GM21529 (cell line): ENCODE measurements at regions not wholly inside any gene's neighbourhood (a gene's known extent, or its start where the extent isn't known, plus 50 kb on each side); places are given as distances from the start of the nearest gene placed in this dataset.

ENCODE experiments used
- ATAC-seq: cut with Tn5 transposase; IDR thresholded peaks from one replicate; pipeline ENCODE4 v1.9.1; 2021; ENCODE audit not compliant: unreplicated experiment

GRCh38 chr1:239268007-239268406 is 118.4 kb upstream of the CHRM3 start:
- no peak for ATAC-seq

GRCh38 chr1:239263801-239264200 is 122.6 kb upstream of the CHRM3 start:
- no peak for ATAC-seq

DNA sequence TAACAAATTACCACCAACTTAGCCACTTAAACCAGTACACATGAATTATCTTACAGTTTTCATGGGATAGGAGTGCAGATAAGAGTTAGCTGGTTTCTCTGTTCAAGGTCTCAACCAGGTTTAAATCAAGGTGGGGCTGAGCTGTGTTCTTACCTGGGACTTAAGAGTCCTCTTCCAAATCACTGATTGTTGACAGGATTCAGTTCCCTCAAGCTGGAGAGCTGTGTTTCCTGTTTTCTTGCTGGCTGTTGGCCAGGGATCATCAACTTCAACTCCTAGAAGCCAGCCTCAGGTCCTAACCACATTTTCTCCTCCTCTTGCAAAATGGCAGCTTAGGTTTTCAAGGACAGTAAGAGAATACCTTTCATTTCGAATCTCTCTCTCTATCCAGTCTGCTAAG is 123.8 kb upstream of the CHRM3 start:
- no peak for ATAC-seq

GRCh38 chr1:239261521-239261920 is 124.8 kb upstream of the CHRM3 start:
- no peak for ATAC-seq

GRCh38 chr1:239260842-239261241 is 125.5 kb upstream of the CHRM3 start:
- ATAC-seq = no peak

GRCh38 chr1:239255628-239256160 is 130.7 kb upstream of the CHRM3 start:
- no peak for ATAC-seq

GRCh38 chr1:239254999-239255398 is 131.4 kb upstream of the CHRM3 start:
- no peak for ATAC-seq

- no peak for ATAC-seq
Observed at GRCh38 chr1:239253032-239253431, 133.3 kb upstream of the CHRM3 start.

DNA sequence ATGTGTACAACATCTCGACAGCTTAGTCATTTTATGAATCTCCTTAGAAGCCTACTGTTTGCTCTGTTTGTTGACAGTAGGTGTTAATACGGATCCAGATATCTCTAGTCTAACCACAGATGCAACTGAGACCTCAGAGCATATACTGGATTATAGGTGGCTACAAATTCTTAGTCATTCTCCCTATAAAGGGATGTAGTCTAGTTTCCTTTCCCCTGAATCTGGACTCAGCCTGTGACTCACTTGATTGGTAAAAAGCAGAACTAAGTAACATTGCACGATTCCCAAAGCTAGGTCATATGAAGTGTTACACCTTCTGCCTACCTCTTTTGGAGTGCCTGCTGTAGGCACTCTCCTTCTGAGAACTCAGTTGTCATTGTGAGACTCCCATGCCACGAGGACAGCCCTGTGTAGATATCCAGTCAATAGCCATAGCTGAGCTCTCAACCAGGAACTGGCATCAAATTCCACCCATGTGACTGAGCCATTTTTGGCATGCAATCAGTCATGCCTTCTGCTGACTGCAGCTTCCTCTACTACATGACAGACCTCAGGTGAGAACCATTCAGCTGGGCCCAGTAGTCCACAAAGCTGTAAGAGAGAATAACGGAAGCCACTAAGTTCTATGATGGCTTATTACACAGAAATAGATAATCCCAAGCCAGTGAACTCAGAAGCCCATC is 135.9 kb upstream of the CHRM3 start:
- ATAC-seq = no peak

- no peak for ATAC-seq
Observed at GRCh38 chr1:239247285-239247684, 139.1 kb upstream of the CHRM3 start.

DNA sequence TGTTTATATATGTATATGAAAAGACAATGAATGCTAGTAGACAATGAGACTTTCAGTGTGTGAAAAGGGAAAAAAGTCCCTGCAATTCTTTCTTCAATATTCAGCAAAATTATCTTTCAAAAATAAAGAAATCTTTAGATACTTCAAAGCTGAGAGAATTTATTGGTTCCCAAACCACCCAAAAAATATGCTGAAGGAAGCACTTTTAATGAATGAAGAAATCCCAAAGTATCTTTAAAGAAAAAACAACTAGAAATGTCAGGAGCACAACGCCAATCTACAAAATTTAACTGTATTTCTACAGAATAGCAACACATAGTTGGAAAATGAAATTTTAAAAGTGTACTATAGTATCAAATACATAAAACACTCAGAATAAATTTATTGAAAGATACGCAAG is 142.3 kb upstream of the CHRM3 start:
- ATAC-seq = no peak

DNA sequence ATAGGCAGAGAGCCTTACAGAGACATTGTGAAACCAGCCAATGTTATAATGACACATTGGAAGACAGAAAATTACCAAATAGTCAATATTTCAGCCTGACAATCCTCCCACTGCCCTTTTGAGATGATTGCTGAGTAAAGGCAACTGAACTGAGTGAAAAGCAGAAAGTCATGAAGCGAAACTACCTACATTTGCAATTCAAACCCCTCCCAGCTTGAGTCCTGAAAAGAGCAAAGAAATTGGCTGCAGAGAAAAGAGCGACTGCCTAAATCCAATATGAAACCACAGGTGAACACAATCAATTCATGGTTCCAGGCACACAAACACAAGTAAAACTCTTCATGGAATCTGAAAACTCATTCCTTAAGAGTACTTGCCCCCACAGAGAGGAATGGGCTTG is 143.4 kb upstream of the CHRM3 start:
- ATAC-seq = no peak

- no peak for ATAC-seq
Observed at GRCh38 chr1:239242404-239242803, 144.0 kb upstream of the CHRM3 start.

DNA sequence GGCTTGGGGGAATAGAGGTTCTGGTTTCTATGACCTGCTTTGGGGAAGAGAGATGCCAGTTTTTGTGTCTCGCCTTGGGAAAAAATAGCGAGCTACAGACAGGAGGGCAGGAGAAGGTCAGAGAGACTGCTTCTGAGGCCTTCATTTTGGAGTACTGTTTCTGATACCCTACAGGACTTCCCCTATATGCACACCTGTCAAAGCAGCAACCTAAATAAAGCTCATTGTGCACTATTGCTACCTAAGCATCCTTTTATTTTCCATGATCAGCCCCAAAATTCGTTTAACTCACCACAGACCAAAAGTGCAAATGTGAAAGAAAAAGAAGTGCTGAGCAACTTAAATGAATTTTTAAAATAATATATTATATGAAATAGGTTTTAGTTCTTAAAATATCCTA is 145.6 kb upstream of the CHRM3 start:
- no peak for ATAC-seq

DNA sequence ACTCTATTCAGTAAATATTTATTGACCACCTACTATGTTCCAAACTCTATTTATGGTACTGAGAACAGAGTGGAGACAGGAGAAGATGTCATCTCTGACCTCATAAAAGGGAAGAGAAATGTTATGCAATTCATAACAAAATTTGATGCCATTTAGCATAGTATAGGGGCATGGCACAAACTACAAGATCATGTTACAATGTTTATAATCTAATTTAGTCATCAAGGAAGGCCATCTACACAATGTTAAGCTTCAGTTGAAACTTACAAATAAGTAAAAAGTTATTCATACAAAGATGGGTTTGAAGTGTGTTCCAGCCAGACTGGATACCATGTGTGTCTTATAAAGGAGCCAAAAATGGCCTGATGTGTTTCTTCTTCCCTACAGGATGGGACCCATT is 146.8 kb upstream of the CHRM3 start:
- no peak for ATAC-seq

DNA sequence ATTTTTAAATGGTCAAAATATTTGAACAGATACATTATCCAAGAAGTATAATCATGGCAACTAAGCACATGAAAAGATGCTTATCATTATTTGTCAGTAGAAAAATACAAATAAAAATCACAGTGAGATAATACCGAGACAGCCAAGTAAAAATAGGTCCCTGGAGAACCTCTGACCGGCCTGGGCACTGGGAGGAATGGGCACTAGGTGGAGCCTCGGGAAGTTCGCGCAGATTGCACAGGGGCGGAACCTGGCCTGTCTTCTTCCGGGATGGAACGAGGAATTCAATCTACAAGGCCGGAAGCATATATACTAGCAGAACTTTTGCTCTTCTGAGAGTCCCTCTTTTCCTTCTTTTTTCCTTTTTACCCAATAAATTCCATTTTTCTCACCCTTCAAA is 148.5 kb upstream of the CHRM3 start:
- no peak for ATAC-seq

- no peak for ATAC-seq
Observed at GRCh38 chr1:239233626-239234025, 152.7 kb upstream of the CHRM3 start.

DNA sequence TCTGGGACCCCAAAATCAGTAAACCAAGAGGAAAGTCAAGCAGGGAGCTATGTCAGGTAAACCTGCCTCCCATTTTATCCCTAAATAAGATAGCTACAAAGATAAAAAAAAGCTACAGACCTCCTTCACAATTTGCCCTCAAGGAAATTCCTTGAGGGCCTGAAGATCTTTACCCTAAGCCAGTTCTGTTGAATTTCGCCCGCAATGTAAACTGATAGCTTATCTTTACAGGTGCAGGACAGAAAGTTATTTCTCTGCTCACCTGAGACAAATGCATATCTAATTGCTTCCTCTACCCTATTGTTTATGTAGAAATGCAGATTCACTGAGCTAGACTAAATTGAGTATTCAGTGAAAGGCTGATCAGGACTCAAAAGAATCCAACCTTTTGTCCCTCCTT is 153.4 kb upstream of the CHRM3 start:
- no peak for ATAC-seq

DNA sequence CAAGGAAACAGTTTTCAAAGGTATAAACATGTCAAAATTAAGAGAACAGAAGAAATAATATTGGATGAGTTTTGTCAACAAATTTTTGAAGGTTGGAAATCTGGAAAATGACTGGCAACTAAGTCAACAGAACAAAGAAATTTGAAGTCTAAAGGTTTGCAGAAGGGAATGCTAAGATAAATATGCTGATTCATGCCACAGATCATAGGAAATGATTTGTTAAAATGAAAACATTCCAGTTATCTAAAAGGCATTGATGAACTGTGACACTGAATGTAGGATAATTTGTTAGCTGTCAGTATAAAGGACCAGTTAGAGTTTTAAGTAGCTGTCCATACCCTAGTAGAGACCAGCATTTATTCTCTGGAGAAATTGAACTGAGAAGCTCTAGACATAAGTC is 157.9 kb upstream of the CHRM3 start:
- no peak for ATAC-seq

GRCh38 chr1:239225396-239225795 is 161.0 kb upstream of the CHRM3 start:
- no peak for ATAC-seq

GRCh38 chr1:239224100-239224499 is 162.3 kb upstream of the CHRM3 start:
- no peak for ATAC-seq

GRCh38 chr1:239222999-239223398 is 163.4 kb upstream of the CHRM3 start:
- no peak for ATAC-seq

DNA sequence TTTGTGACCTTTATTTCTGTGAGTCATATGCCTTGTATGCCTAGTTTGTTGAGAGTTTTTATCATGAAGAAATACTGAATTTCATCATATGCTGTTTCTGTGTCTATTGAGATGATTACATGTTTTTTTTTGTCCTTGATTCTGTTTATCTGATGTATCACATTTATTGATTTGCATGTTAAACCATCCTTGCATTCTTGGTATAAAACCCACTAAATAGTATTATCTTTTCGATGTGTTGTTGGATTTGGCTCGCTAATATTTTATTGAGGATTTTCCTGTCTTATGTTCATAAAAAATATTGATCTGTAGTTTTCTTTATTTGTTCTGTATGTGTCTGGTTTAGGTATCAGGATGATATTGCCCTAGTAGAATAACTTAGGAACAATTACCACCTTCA is 164.7 kb upstream of the CHRM3 start:
- no peak for ATAC-seq
